Peyer's patch (tissue), 4 donors: ENCODE measurements at regions not wholly inside any gene's neighbourhood (a gene's known extent, or its start where the extent isn't known, plus 50 kb on each side); places are given as distances from the start of the nearest gene placed in this dataset.

Experiments used
- DNase-seq, 3 donors: peaks; one replicate each; pipeline ENCODE4 v3.0.0-alpha.2; 2017 to 2019
- H3K27ac ChIP-seq, 4 donors: fragments of 200-600 bp; sonication (generic); one replicate each; pipeline ENCODE4 v1.5.1; 2016 to 2019
- H3K27me3 ChIP-seq, 2 donors: fragments of 200-600 bp; sonication (generic); one replicate each; pipeline ENCODE4 v1.5.1; 2019
- H3K36me3 ChIP-seq, 3 donors: fragments of 200-600 bp; sonication (generic); one replicate each; pipeline ENCODE4 v1.5.1; 2016 to 2019
- H3K4me1 ChIP-seq, 4 donors: fragments of 200-600 bp; sonication (generic); one replicate each; pipeline ENCODE4 v1.5.1; 2016 to 2019
- H3K4me3 ChIP-seq, 4 donors: fragments of 200-600 bp; sonication (generic); 1 replicate in 3 of 4; 2 replicates in 1 of 4; pipeline ENCODE4 v1.5.1; 2016 to 2019; ENCODE audit warnings: mild to moderate bottlenecking in 1 of 4
- H3K9me3 ChIP-seq, 4 donors: fragments of 200-600 bp; sonication (generic); one replicate each; pipeline ENCODE4 v1.5.1; 2016 to 2019; ENCODE audit warnings: mild to moderate bottlenecking in 1 of 4
- POLR2A ChIP-seq, 2 donors: fragments of 450-650 bp; IDR thresholded peaks; one replicate each; pipeline ENCODE4 v1.5.1; 2017; ENCODE audit warnings: antibody characterized with exemption in 2 of 2, mild to moderate bottlenecking in 2 of 2, moderate library complexity in 2 of 2
- TF ChIP-seq, protein P1 (sequence below), 6 experiments: fragments of 450-650 bp in 4 of 6; fragments of 200-600 bp in 2 of 6; sonication (generic) in 1 of 6; IDR thresholded peaks; one replicate each; pipeline ENCODE4 v1.5.1; 2017 to 2019; ENCODE audit warnings: antibody characterized with exemption in 6 of 6, mild to moderate bottlenecking in 3 of 6, moderate library complexity in 1 of 6

DNA sequence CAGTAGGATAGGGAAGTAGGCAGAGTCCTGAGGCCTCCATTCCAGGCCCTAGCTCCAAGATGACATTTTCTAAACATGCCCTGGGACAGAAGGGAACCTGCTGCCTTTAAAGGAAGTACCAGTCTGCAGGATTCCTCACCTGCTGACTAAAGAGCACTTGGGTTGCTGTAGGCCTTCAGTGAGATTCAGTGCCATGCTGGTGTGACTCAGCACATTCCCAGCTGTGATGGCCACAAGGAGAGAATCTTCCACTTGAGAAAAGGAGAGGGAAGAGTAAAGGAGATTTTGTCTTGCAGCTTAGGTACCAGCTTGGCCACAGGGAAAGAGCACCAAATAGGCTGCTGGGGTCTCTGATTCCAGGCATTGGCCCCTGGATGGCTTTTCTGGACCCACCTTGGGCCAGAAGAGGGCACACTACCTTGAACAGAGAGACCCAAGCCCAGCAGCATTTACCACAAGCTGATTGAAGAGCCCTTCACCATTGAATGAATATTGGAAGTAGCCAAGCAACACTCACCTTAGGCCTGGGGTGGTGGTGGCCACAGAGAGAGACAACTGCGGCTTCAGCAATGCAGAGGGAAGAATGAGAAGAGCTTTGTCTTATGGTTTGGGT, 498.3 kb downstream of the KCNH5 start:
- no peaks in the 10 kb centered on the region for H3K36me3 ChIP-seq
- H3K9me3 ChIP-seq: no peaks in the 10 kb centered on the region
- no peak for DNase-seq
- H3K27ac ChIP-seq: no peak overlapping the region
- no peaks in the 10 kb centered on the region for H3K27me3 ChIP-seq
- no peak overlapping the region for H3K4me3 ChIP-seq
- TF ChIP-seq, protein P1, sequence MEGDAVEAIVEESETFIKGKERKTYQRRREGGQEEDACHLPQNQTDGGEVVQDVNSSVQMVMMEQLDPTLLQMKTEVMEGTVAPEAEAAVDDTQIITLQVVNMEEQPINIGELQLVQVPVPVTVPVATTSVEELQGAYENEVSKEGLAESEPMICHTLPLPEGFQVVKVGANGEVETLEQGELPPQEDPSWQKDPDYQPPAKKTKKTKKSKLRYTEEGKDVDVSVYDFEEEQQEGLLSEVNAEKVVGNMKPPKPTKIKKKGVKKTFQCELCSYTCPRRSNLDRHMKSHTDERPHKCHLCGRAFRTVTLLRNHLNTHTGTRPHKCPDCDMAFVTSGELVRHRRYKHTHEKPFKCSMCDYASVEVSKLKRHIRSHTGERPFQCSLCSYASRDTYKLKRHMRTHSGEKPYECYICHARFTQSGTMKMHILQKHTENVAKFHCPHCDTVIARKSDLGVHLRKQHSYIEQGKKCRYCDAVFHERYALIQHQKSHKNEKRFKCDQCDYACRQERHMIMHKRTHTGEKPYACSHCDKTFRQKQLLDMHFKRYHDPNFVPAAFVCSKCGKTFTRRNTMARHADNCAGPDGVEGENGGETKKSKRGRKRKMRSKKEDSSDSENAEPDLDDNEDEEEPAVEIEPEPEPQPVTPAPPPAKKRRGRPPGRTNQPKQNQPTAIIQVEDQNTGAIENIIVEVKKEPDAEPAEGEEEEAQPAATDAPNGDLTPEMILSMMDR (IDR thresholded peaks at IDR 0.05): no peak
- TF ChIP-seq POLR2A (IDR thresholded peaks at IDR 0.05): no peak
- no peaks in the 10 kb centered on the region for H3K4me1 ChIP-seq

DNA sequence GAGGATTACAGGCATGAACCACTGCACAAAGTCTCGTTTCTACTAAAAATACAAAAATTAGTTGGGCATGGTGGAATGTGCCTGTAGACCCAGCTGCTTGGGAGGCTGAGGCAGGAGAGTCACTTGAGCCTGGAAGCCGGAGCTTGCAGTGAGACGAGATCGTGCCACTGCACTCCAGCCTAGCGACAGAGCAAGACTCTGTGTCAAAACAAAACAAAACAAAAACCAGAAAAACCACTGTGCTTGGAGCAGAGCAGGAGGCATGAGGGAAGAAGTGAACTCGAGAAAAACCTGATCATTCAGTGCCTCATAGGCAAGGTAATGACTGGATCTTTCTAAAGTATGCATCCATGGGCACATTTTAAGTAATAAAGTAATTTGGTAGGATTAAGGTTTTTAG, 487.8 kb downstream of the KCNH5 start:
- DNase-seq: no peak
- TF ChIP-seq, protein P1 (IDR thresholded peaks at IDR 0.05): no peak
- TF ChIP-seq POLR2A (IDR thresholded peaks at IDR 0.05): no peak
- H3K27ac ChIP-seq: no peak overlapping the region
- no peaks in the 10 kb centered on the region for H3K36me3 ChIP-seq
- no peaks in the 10 kb centered on the region for H3K4me1 ChIP-seq
- no peak overlapping the region for H3K4me3 ChIP-seq
- H3K27me3 ChIP-seq: no peaks in the 10 kb centered on the region
- no peaks in the 10 kb centered on the region for H3K9me3 ChIP-seq

DNA sequence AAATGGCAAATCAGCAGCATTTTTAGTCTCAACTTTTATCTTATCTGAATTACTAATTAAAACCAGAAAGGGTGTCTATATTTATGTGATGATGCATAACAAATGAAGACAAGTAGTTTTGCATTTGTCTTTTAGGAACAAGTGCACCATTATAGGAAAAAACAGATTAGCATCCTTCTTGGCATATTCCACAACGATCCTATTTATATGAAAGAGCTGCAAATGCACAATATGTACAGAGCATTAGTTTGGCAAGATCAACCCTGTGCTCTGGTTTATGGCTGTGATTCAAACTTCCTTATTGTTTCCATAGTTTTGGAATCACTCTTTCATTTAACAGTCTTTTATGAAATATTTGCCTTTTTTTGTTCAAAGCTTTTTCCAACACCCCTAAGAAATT, 486.8 kb downstream of the KCNH5 start:
- no peaks in the 10 kb centered on the region for H3K36me3 ChIP-seq
- no peaks in the 10 kb centered on the region for H3K4me1 ChIP-seq
- H3K27me3 ChIP-seq: no peaks in the 10 kb centered on the region
- no peak for DNase-seq
- no peaks in the 10 kb centered on the region for H3K9me3 ChIP-seq
- H3K4me3 ChIP-seq: no peak overlapping the region
- TF ChIP-seq, protein P1 (IDR thresholded peaks at IDR 0.05): no peak
- TF ChIP-seq POLR2A (IDR thresholded peaks at IDR 0.05): no peak
- no peak overlapping the region for H3K27ac ChIP-seq

DNA sequence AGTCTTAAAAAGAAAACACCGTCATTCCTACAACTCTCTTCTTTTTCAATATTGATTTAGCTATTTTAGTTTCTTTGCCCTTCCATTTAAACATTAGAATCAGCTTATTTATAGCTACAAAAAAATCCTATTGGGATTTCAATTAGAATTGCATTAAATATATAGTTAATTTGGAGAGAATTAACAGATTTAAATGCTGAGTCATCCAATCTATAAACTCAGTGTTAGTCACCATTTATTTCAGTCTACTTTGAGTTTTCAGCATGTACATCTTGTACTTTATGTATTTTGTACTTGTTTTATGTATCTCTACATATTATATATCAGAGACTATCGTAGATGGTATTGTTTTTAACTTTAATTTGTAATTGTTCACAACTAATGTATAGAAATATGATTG, 460.0 kb downstream of the KCNH5 start:
- TF ChIP-seq, protein P1 (IDR thresholded peaks at IDR 0.05): no peak
- TF ChIP-seq POLR2A (IDR thresholded peaks at IDR 0.05): no peak
- Histone ChIP-seq H3K9me3 (no peaks in the 10 kb centered on the region), H3K4me1 (no peaks in the 10 kb centered on the region), H3K27me3 (no peaks in the 10 kb centered on the region), H3K36me3 (no peaks in the 10 kb centered on the region), H3K4me3 (no peak overlapping the region), H3K27ac (no peak overlapping the region)
- DNase-seq: no peak

DNA sequence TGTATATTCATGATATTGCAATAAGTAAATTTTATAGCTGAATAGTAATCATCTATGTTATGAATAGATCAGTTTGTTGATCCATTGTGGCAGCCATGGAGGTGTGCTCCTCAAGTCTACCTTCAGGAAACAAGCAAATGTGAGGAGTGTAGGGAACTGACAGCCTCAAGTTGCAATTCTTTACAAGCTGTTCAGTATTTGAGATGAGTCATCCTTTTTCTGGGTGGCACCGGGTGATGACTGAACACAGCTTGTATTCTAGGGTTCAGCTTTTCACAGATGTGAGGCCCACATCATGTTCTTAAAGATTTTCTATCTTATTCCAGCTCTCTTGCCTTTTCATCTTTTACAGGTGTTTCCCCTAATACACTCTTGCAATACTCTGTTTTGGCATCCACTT, 452.4 kb downstream of the KCNH5 start:
- Histone ChIP-seq H3K4me1 (no peaks in the 10 kb centered on the region), H3K4me3 (no peak overlapping the region), H3K36me3 (no peaks in the 10 kb centered on the region), H3K27me3 (no peaks in the 10 kb centered on the region), H3K9me3 (no peaks in the 10 kb centered on the region), H3K27ac (no peak overlapping the region)
- TF ChIP-seq POLR2A (IDR thresholded peaks at IDR 0.05): no peak
- TF ChIP-seq, protein P1 (IDR thresholded peaks at IDR 0.05): no peak
- DNase-seq: no peak

DNA sequence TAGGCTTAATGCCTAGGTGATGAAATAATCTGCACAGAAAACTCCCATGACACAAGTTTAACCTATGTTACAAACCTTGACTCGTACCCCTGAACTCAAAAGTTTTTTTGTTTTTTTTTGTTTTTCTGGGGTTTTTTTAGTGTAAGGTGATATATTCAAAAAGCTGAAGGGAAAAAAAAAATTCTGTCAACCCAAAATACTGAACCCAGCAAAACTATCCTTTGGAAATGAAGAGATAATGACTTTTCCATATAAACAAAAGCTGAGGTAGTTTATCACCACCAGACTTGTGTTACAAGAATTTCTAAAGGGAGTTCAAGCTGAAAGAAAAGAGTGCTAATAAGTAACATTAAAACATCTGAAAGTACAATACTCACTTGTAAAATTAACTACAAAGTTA, 448.1 kb downstream of the KCNH5 start:
- no peak for TF ChIP-seq POLR2A (IDR thresholded peaks at IDR 0.05)
- TF ChIP-seq, protein P1 (IDR thresholded peaks at IDR 0.05): no peak
- DNase-seq: no peak
- H3K4me1 ChIP-seq: no peaks in the 10 kb centered on the region
- no peaks in the 10 kb centered on the region for H3K36me3 ChIP-seq
- H3K27ac ChIP-seq: no peak overlapping the region
- no peaks in the 10 kb centered on the region for H3K9me3 ChIP-seq
- no peak overlapping the region for H3K4me3 ChIP-seq
- no peaks in the 10 kb centered on the region for H3K27me3 ChIP-seq
